Motor neuron (in vitro differentiated cells): ENCODE measurements at regions not wholly inside any gene's neighbourhood (a gene's known extent, or its start where the extent isn't known, plus 50 kb on each side); places are given as distances from the start of the nearest gene placed in this dataset.
A peak's percentile ranks its signal among the peaks of the same experiment; 100 is the strongest.

Source experiments
- ATAC-seq, 8 experiments: fragments of 200-7000 bp; cut with Tn5 transposase; replicated peaks in 6 of 8; 2 replicates each; pipeline ENCODE4 v1.8.0; 2021; ENCODE audit warnings: mild to moderate bottlenecking in 8 of 8, moderate library complexity in 8 of 8
- H3K27ac ChIP-seq, 2 donors: fragments of 250-450 bp; sonication (Bioruptor Pico); 2 replicates each; pipeline ENCODE4 v1.9.0; 2021; ENCODE audit warnings: antibody characterized with exemption in 2 of 2, mild to moderate bottlenecking in 2 of 2, moderate library complexity in 1 of 2
- H3K4me1 ChIP-seq, 2 donors: fragments of 250-450 bp; sonication (Bioruptor Pico); replicated peaks in 1 of 2; 2 replicates each; pipeline ENCODE4 v1.6.1; 2021; ENCODE audit warnings: antibody characterized with exemption in 2 of 2, mild to moderate bottlenecking in 2 of 2, moderate library complexity in 1 of 2
- H3K4me3 ChIP-seq, 5 donors: fragments of 250-450 bp; sonication (Bioruptor Pico); 2 replicates each; pipeline ENCODE4 v1.9.0; 2021; ENCODE audit warnings: antibody characterized with exemption in 5 of 5, mild to moderate bottlenecking in 5 of 5, moderate library complexity in 4 of 5
- WGBS, 10 experiments: fragments of 450-650 bp; shearing (Covaris generic); methylation state at CpG; one replicate each; pipeline ENCODE4 v1.0.0; 2022; 5-methylcytosine and 5-hydroxymethylcytosine counted together
- in situ Hi-C, 9 experiments: fragments of 400-800 bp; cut with MboI; loops; one replicate each; pipeline ENCODE4 v1.15.0; 2021; ENCODE audit warnings: low sequenced_read_pairs in 9 of 9, low pct_unique_long_range_greater_than_20kb in 2 of 9; ENCODE audit not compliant: unreplicated experiment in 9 of 9

GRCh38 chr1:30196872-30197638 lies 526.3 kb downstream of the MATN1 start:
- WGBS, 10 experiments = 0 to 94% (median 71%) methylated on average over 1 to 11 of the region's 13 CpGs; no CpG with 5 or more reads in 1 of the 10 experiments
- in situ Hi-C loops = no loop called here

GRCh38 chr1:30196457-30196856 lies 526.9 kb downstream of the MATN1 start:
- Histone ChIP-seq H3K27ac (no peak overlapping the region), H3K4me1 (peaks cover 0 to 5% of the 10 kb centered on the region in 2 donors), H3K4me3 (no peak overlapping the region)
- ATAC-seq = no peak
- in situ Hi-C loops = no loop called here

More at GRCh38 chr1:30196872-30197638, 526.3 kb downstream of the MATN1 start:
- H3K4me3 ChIP-seq = no peak overlapping the region
- ATAC-seq = peak in 1 of 8 experiments; percentile 38
- H3K4me1 ChIP-seq = peaks cover 0 to 5% of the 10 kb centered on the region in 2 donors
- H3K27ac ChIP-seq = no peak overlapping the region

- no peak overlapping the region for H3K27ac ChIP-seq
- peaks cover 3 to 11% of the 10 kb centered on the region in 2 donors for H3K4me1 ChIP-seq
- WGBS, 10 experiments = 40 to 89% (median 80%) methylated on average over 1 to 10 of the region's 17 CpGs; no CpG with 5 or more reads in 4 of the 10 experiments
- no peak overlapping the region for H3K4me3 ChIP-seq
- ATAC-seq = peak in 1 of 8 experiments; percentile 16
- in situ Hi-C loops = no loop called here
These were observed 527.8 kb downstream of the MATN1 start for GRCh38 chr1:30195424-30196134.

GRCh38 chr1:30194741-30195423 lies 528.5 kb downstream of the MATN1 start:
- peaks cover 3 to 18% of the 10 kb centered on the region in 2 donors for H3K4me1 ChIP-seq
- no peak for ATAC-seq
- no peak overlapping the region for H3K4me3 ChIP-seq
- no peak overlapping the region for H3K27ac ChIP-seq
- WGBS, 10 experiments = 0 to 79% (median 74%) methylated on average over 2 to 7 of the region's 8 CpGs; no CpG with 5 or more reads in 4 of the 10 experiments
- in situ Hi-C loops = no loop called here

GRCh38 chr1:30194046-30194619 lies 529.3 kb downstream of the MATN1 start:
- in situ Hi-C loops = no loop called here
- ATAC-seq = no peak
- 0 to 80% (median 51%) methylated on average over 1 to 5 of the region's 6 CpGs; no CpG with 5 or more reads in 2 of the 10 experiments for WGBS, 10 experiments
- Histone ChIP-seq H3K4me3 (no peak overlapping the region), H3K4me1 (peaks cover 3 to 22% of the 10 kb centered on the region in 2 donors), H3K27ac (no peak overlapping the region)

- H3K4me3 ChIP-seq = no peak overlapping the region
- H3K27ac ChIP-seq = no peak overlapping the region
- WGBS, 10 experiments = 57 to 100% (median 77%) methylated on average over 1 to 3 of the region's 3 CpGs; no CpG with 5 or more reads in 4 of the 10 experiments
- no peak for ATAC-seq
- peaks cover 3 to 31% of the 10 kb centered on the region in 2 donors for H3K4me1 ChIP-seq
- in situ Hi-C loops = no loop called here
These were observed 530.3 kb downstream of the MATN1 start for GRCh38 chr1:30192969-30193630.

- Histone ChIP-seq H3K27ac (peak overlapping the region; percentile 19 to 84), H3K4me1 (peaks cover 3 to 37% of the 10 kb centered on the region in 2 donors), H3K4me3 (no peak overlapping the region)
- ATAC-seq = peak; percentile 77 to 99 (median 80)
- in situ Hi-C loops = no loop called here
- WGBS, 10 experiments = 20 to 67% (median 39%) methylated on average over 1 to 2 of the region's 2 CpGs; no CpG with 5 or more reads in 6 of the 10 experiments
These were observed 532.2 kb downstream of the MATN1 start for GRCh38 chr1:30191154-30191702.

- H3K4me1 ChIP-seq = peaks cover 3 to 41% of the 10 kb centered on the region in 2 donors
- H3K4me3 ChIP-seq = no peak overlapping the region
- WGBS, 10 experiments = 0 to 100% (median 51%) methylated on average over 1 to 8 of the region's 9 CpGs
- peak overlapping the region; percentile 19 to 84 for H3K27ac ChIP-seq
- in situ Hi-C loops = no loop called here
- ATAC-seq = peak in 5 of 8 experiments; percentile 51 to 76 (median 60)
These were observed 532.8 kb downstream of the MATN1 start for GRCh38 chr1:30190511-30191153.

GRCh38 chr1:30189818-30190500 lies 533.4 kb downstream of the MATN1 start:
- in situ Hi-C loops = no loop called here
- Histone ChIP-seq H3K4me3 (no peak overlapping the region), H3K27ac (peak overlapping the region in 1 of 2 donors; percentile 78), H3K4me1 (peaks cover 3 to 39% of the 10 kb centered on the region in 2 donors)
- WGBS, 10 experiments = 71 to 90% (median 76%) methylated on average over 1 to 8 of the region's 9 CpGs; no CpG with 5 or more reads in 1 of the 10 experiments
- ATAC-seq = peak in 2 of 8 experiments; percentile 3 to 5

GRCh38 chr1:30188999-30189398 lies 534.4 kb downstream of the MATN1 start:
- Histone ChIP-seq H3K4me3 (no peak overlapping the region), H3K27ac (peak overlapping the region in 1 of 2 donors; percentile 78), H3K4me1 (peaks cover 3 to 36% of the 10 kb centered on the region in 2 donors)
- in situ Hi-C loops = no loop called here
- no peak for ATAC-seq
- WGBS, 10 experiments = 40 to 100% (median 71%) methylated on average over 1 of the region's 2 CpGs; no CpG with 5 or more reads in 7 of the 10 experiments

GRCh38 chr1:30188329-30188728 lies 535.1 kb downstream of the MATN1 start:
- Histone ChIP-seq H3K4me1 (peaks cover 3 to 36% of the 10 kb centered on the region in 2 donors), H3K4me3 (no peak overlapping the region), H3K27ac (peak overlapping the region in 1 of 2 donors; percentile 78)
- 42 to 78% (median 65%) methylated on average over 2 to 6 of the region's 6 CpGs; no CpG with 5 or more reads in 3 of the 10 experiments for WGBS, 10 experiments
- no peak for ATAC-seq
- in situ Hi-C loops = no loop called here
